K562 (cell line): ENCODE measurements at regions not wholly inside any gene's neighbourhood (a gene's known extent, or its start where the extent isn't known, plus 50 kb on each side); places are given as distances from the start of the nearest gene placed in this dataset.

Source experiments
- ATAC-seq: fragments of 200-7000 bp; cut with Tn5 transposase; 3 replicates; pipeline ENCODE4 v1.9.1; 2020; ENCODE audit warnings: moderate library complexity
- BruUV-seq: library from RNA; stranded (reverse); fragments of 400-500 nt; replicated peaks from 2 replicates; lab custom pipeline; 2021; lab: Mats Ljungman, UMichigan
- CTCF ChIA-PET: fragments of 300-600 bp; formaldehyde crosslinking; extraction: SDS; loops from one replicate; lab custom pipeline; 2021; ENCODE audit warnings: low intra/inter-chr PET ratio; lab: Yijun Ruan, JAX
- POLR2A ChIA-PET: fragments of 300-600, 350-650 bp; sonication (Branson Sonifier 250); formaldehyde crosslinking; extraction: SDS; loops from one replicate; lab custom pipeline; 2021; ENCODE audit warnings: antibody characterized with exemption, inconsistent platforms; lab: Yijun Ruan, JAX
- DNase-seq, 4 experiments: peaks; one replicate each; pipeline versions ENCODE4 v3.0.0 to v3.0.0-alpha.2; 2011 to 2018; ENCODE audit warnings: low spot score in 3 of 4, mixed read lengths in 3 of 4; ENCODE audit errors: extremely low read depth in 1 of 4
- FAIRE-seq: peaks from 2 replicates; lab custom pipeline; 2011; peaks lifted over from hg19 to GRCh38; lab: Jason Lieb, UNC
- H2AFZ ChIP-seq: 2 replicates; pipeline ENCODE4 v1.6.0; 2011; ENCODE audit warnings: low read depth, low read length, control low read depth, inconsistent platforms
- H3K27ac ChIP-seq: fragments of 200-600 bp; 3 replicates; pipeline ENCODE4 v1.8.0; 2011; ENCODE audit warnings: low read depth, mild to moderate bottlenecking, control low read depth, inconsistent platforms, low read length, moderate library complexity, mixed read lengths; ENCODE audit errors: extremely low read depth
- H3K27me3 ChIP-seq, 2 experiments: fragments of 300-600 bp in 1 of 2; 2 replicates in 1 of 2; 3 replicates in 1 of 2; pipeline versions ENCODE4 v1.6.0 to v1.8.0; 2011; ENCODE audit warnings: inconsistent platforms in 2 of 2, low read length in 2 of 2, mild to moderate bottlenecking in 1 of 2, mixed read lengths in 1 of 2, moderate library complexity in 1 of 2; ENCODE audit not compliant: control insufficient read depth in 2 of 2, insufficient read depth in 2 of 2
- H3K36me3 ChIP-seq: fragments of 300-600 bp; 3 replicates; pipeline ENCODE4 v1.8.0; 2011; ENCODE audit warnings: mild to moderate bottlenecking, low read length, inconsistent platforms; ENCODE audit not compliant: control insufficient read depth, insufficient read depth
- H3K4me1 ChIP-seq, 2 experiments: fragments of 200-600 bp in 1 of 2; replicated peaks in 1 of 2; 2 replicates in 1 of 2; 3 replicates in 1 of 2; pipeline versions ENCODE4 v1.5.1 to v1.8.0; 2011; ENCODE audit warnings: inconsistent platforms in 2 of 2, low read length in 2 of 2, mild to moderate bottlenecking in 1 of 2, mixed read lengths in 1 of 2, moderate library complexity in 1 of 2; ENCODE audit not compliant: control insufficient read depth in 2 of 2, insufficient read depth in 2 of 2
- H3K4me2 ChIP-seq: 2 replicates; pipeline ENCODE4 v1.6.1; 2011; ENCODE audit warnings: low read length, control low read depth, inconsistent platforms, mixed read lengths; ENCODE audit not compliant: insufficient read depth
- H3K4me3 ChIP-seq: fragments of 200-600 bp; sonication (generic), shearing (Covaris generic); 2 replicates; pipeline ENCODE4 v1.5.1; 2016; ENCODE audit warnings: control low read depth, inconsistent platforms
- H3K79me2 ChIP-seq: fragments of 200-600 bp; 3 replicates; pipeline ENCODE4 v1.8.0; 2011; ENCODE audit warnings: low read length, inconsistent platforms; ENCODE audit not compliant: control insufficient read depth, insufficient read depth
- H3K9ac ChIP-seq, 2 experiments: 2 replicates each; pipeline versions ENCODE4 v1.6.0 to v1.6.1; 2011; ENCODE audit warnings: low read depth in 2 of 2, low read length in 2 of 2, control low read depth in 1 of 2, inconsistent platforms in 1 of 2, mild to moderate bottlenecking in 1 of 2, mixed read lengths in 1 of 2; ENCODE audit not compliant: insufficient read depth in 1 of 2
- H3K9me1 ChIP-seq: one replicate; pipeline ENCODE4 v1.6.0; 2011; ENCODE audit warnings: inconsistent platforms, mild to moderate bottlenecking, low read length, moderate library complexity; ENCODE audit not compliant: control insufficient read depth, insufficient read depth
- H3K9me3 ChIP-seq: replicated peaks from 2 replicates; pipeline ENCODE4 v1.5.1; 2011; ENCODE audit warnings: low read depth, low read length, inconsistent platforms; ENCODE audit not compliant: control insufficient read depth, insufficient read depth
- H4K20me1 ChIP-seq: replicated peaks from 2 replicates; pipeline ENCODE4 v1.6.1; 2011; ENCODE audit warnings: low read length, inconsistent platforms, mixed read lengths; ENCODE audit not compliant: control insufficient read depth, insufficient read depth
- ATF1 ChIP-seq, 2 experiments: fragments of 450-650 bp in 1 of 2; IDR thresholded peaks; 2 replicates each; pipeline ENCODE4 v1.6.1; 2016; ENCODE audit warnings: missing compliant biosample characterization in 1 of 2, missing genetic modification characterization in 1 of 2
- ATF2 ChIP-seq: sonication (generic); formaldehyde crosslinking; IDR thresholded peaks from 2 replicates; pipeline ENCODE4 v1.8.1; 2022; ENCODE audit warnings: missing genetic modification reagents
- CBX3 ChIP-seq, 2 experiments: IDR thresholded peaks; 1 replicate in 1 of 2; 2 replicates in 1 of 2; pipeline ENCODE4 v1.6.1; 2012; ENCODE audit warnings: inconsistent platforms in 2 of 2, low read length in 2 of 2, borderline replicate concordance in 1 of 2, control low read depth in 1 of 2
- E2F8 ChIP-seq: fragments of 450-650 bp; IDR thresholded peaks from 2 replicates; pipeline ENCODE4 v1.7.1; 2018; ENCODE audit warnings: mild to moderate bottlenecking, low read depth; ENCODE audit not compliant: partially characterized antibody
- WGBS: fragments of 100-300 bp; shearing (Covaris generic); methylation state at CpG from one replicate; pipeline ENCODE4 v1.1.6; 2016; ENCODE audit warnings: low coverage, mixed read lengths; ENCODE audit not compliant: insufficient coverage; ENCODE audit errors: missing lambda C conversion rate; 5-methylcytosine and 5-hydroxymethylcytosine counted together
- in situ Hi-C: fragments of 300-500 bp; cut with MboI; formaldehyde crosslinking; loops from 4 replicates; pipeline ENCODE4 v1.15.0; 2018; ENCODE audit warnings: inconsistent platforms, mixed read lengths
- intact Hi-C: fragments of 100-400 bp; cut with micrococcal nuclease; formaldehyde crosslinking; loops from 2 replicates; pipeline ENCODE4 v1.14.2; 2022

- intact Hi-C loops (no loop called here), in situ Hi-C loops (no loop called here)
- Histone ChIP-seq H3K27me3 (no peaks in the 10 kb centered on the region), H4K20me1 (no peaks in the 10 kb centered on the region), H2AFZ (no peak overlapping the region), H3K4me2 (no peak overlapping the region), H3K9ac (no peak overlapping the region), H3K9me1 (no peaks in the 10 kb centered on the region), H3K4me3 (no peak overlapping the region), H3K79me2 (no peaks in the 10 kb centered on the region), H3K36me3 (no peaks in the 10 kb centered on the region), H3K4me1 (no peaks in the 10 kb centered on the region), H3K27ac (no peak overlapping the region), H3K9me3 (no peaks in the 10 kb centered on the region)
- FAIRE-seq, result no peak
- no peak for TF ChIP-seq CBX3 (IDR thresholded peaks at IDR 0.05; ENCODE audit: borderline replicate concordance in 1 of 2, low read length in 2 of 2)
- no peak for TF ChIP-seq ATF1 (CRISPR knock-in tag; IDR thresholded peaks at IDR 0.05)
- no peak for TF ChIP-seq ATF1 (tag; IDR thresholded peaks at IDR 0.05)
- TF ChIP-seq E2F8, result no peak
- no peak for TF ChIP-seq ATF2 (CRISPR knock-in tag)
- CTCF ChIA-PET, result no interaction called here
- WGBS, result 1% methylated on average over 4 of the region's 4 CpGs
- no peak for ATAC-seq
- no TSS peak for BruUV-seq
- POLR2A ChIA-PET, result no interaction called here
- DNase-seq, result no peak
Observed at GRCh38 chr4:17265653-17266052, 246.2 kb downstream of the QDPR start.
